ENCODE measurements at regions not wholly inside any gene's neighbourhood (a gene's known extent, or its start where the extent isn't known, plus 50 kb on each side); places are given as distances from the start of the nearest gene placed in this dataset.

DNA sequence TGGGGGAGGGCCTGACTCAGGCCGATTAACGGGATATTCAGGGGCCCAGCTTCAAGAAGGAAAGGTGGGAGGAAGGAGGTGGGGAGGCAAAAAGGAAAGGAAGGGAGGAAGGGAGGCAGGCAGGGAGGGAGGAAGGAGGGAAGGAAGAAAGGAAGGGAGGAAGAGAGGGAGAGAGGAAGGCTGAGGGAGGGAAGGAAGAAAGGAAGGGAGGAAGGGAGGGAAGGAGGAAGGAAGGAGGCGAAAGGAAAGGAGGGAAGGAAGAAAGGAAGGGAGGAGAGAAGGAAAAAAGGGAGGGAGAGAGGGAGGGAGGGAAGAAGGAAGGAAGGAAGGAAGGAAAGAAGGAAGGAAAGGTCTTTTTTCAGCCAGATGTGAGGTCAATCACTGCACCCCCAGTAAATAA is 85.3 kb downstream of the C1QL2 start:
- TF ChIP-seq, protein P1, sequence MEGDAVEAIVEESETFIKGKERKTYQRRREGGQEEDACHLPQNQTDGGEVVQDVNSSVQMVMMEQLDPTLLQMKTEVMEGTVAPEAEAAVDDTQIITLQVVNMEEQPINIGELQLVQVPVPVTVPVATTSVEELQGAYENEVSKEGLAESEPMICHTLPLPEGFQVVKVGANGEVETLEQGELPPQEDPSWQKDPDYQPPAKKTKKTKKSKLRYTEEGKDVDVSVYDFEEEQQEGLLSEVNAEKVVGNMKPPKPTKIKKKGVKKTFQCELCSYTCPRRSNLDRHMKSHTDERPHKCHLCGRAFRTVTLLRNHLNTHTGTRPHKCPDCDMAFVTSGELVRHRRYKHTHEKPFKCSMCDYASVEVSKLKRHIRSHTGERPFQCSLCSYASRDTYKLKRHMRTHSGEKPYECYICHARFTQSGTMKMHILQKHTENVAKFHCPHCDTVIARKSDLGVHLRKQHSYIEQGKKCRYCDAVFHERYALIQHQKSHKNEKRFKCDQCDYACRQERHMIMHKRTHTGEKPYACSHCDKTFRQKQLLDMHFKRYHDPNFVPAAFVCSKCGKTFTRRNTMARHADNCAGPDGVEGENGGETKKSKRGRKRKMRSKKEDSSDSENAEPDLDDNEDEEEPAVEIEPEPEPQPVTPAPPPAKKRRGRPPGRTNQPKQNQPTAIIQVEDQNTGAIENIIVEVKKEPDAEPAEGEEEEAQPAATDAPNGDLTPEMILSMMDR (conservative IDR thresholded peaks at IDR 0.05 in 1 of 2, IDR thresholded peaks at IDR 0.05 in 1 of 2; ENCODE audit: extremely low read depth in 1 of 2, insufficient read depth in 1 of 2, low read depth in 1 of 2, low read length in 2 of 2): no peak
- no peak for TF ChIP-seq EZH2 (IDR thresholded peaks at IDR 0.05; ENCODE audit: borderline replicate concordance, low read length)

Data from mammary epithelial cell (primary cell).